Neural cell (in vitro differentiated cells): ENCODE measurements at regions not wholly inside any gene's neighbourhood (a gene's known extent, or its start where the extent isn't known, plus 50 kb on each side); places are given as distances from the start of the nearest gene placed in this dataset.

ENCODE experiments used
- H2AFZ ChIP-seq: fragments of 200-600, 300-800 bp; sonication (generic), shearing (Covaris generic); 2 replicates; pipeline ENCODE4 v1.6.0; 2014; ENCODE audit warnings: low read depth, mild to moderate bottlenecking, antibody characterized with exemption, low read length, moderate library complexity
- H3F3A ChIP-seq: fragments of 200-600 bp; shearing (Covaris generic); 2 replicates; pipeline ENCODE4 v1.6.1; 2016; ENCODE audit warnings: mild to moderate bottlenecking, moderate library complexity, mixed read lengths, antibody characterized with exemption, low read length; ENCODE audit not compliant: insufficient read depth, poor library complexity, severe bottlenecking
- H3K27ac ChIP-seq: fragments of 200-600, 300-800 bp; sonication (generic), shearing (Covaris generic); 2 replicates; pipeline ENCODE4 v1.5.1; 2014; ENCODE audit warnings: mild to moderate bottlenecking, low read length, moderate library complexity
- H3K27me3 ChIP-seq: fragments of 300-800, 200-600 bp; sonication (generic), shearing (Covaris generic); 2 replicates; pipeline ENCODE4 v1.6.0; 2014; ENCODE audit warnings: mild to moderate bottlenecking, low read depth, low read length, moderate library complexity; ENCODE audit not compliant: insufficient read depth
- H3K36me3 ChIP-seq: fragments of 300-800, 200-600 bp; sonication (generic), shearing (Covaris generic); 2 replicates; pipeline ENCODE4 v1.5.1; 2014; ENCODE audit warnings: mild to moderate bottlenecking, antibody characterized with exemption, low read length, moderate library complexity; ENCODE audit not compliant: insufficient read depth
- H3K4me2 ChIP-seq: fragments of 300-800, 200-600 bp; sonication (generic), shearing (Covaris generic); 2 replicates; pipeline ENCODE4 v1.6.0; 2014; ENCODE audit warnings: mild to moderate bottlenecking, low read length
- H3K4me3 ChIP-seq: fragments of 300-800, 200-600 bp; sonication (generic), shearing (Covaris generic); 2 replicates; pipeline ENCODE4 v1.5.1; 2014; ENCODE audit warnings: mild to moderate bottlenecking, low read length, moderate library complexity
- H3K79me2 ChIP-seq: fragments of 200-600 bp; shearing (Covaris generic); replicated peaks from 2 replicates; pipeline ENCODE4 v1.6.0; 2014; ENCODE audit warnings: mild to moderate bottlenecking, low read length, moderate library complexity; ENCODE audit not compliant: insufficient read depth
- H3K9ac ChIP-seq: fragments of 300-800, 200-600 bp; sonication (generic), shearing (Covaris generic); 2 replicates; pipeline ENCODE4 v1.6.1; 2016; ENCODE audit warnings: mild to moderate bottlenecking, low read length, mixed read lengths
- H3K9me2 ChIP-seq: fragments of 200-600 bp; shearing (Covaris generic); 2 replicates; pipeline ENCODE4 v1.6.1; 2016; ENCODE audit warnings: mild to moderate bottlenecking, low read length, mixed read lengths; ENCODE audit not compliant: insufficient read depth
- H3K9me3 ChIP-seq: fragments of 200-600, 300-800 bp; sonication (generic), shearing (Covaris generic); 2 replicates; pipeline ENCODE4 v1.6.1; 2016; ENCODE audit warnings: mild to moderate bottlenecking, mixed run types, low read length, moderate library complexity, mixed read lengths
- H4K20me1 ChIP-seq: fragments of 200-600 bp; shearing (Covaris generic); 2 replicates; pipeline ENCODE4 v1.6.1; 2016; ENCODE audit warnings: mild to moderate bottlenecking, mixed run types; ENCODE audit not compliant: insufficient read depth
- EP300 ChIP-seq: fragments of 450-650 bp; conservative IDR thresholded peaks from 2 replicates; pipeline ENCODE4 v1.6.1; 2014; ENCODE audit warnings: antibody characterized with exemption, mild to moderate bottlenecking, moderate library complexity; ENCODE audit not compliant: poor library complexity, severe bottlenecking
- EZH2 ChIP-seq: fragments of 200-600, 300-800 bp; shearing (Covaris generic), sonication (generic); IDR thresholded peaks from 2 replicates; pipeline ENCODE4 v1.6.1; 2014; ENCODE audit warnings: antibody characterized with exemption, low read length, borderline replicate concordance, mild to moderate bottlenecking; ENCODE audit not compliant: insufficient read depth, poor library complexity, severe bottlenecking
- MXI1 ChIP-seq: fragments of 450-650 bp; conservative IDR thresholded peaks from 2 replicates; pipeline ENCODE4 v1.6.1; 2014; ENCODE audit warnings: antibody characterized with exemption, mild to moderate bottlenecking; ENCODE audit not compliant: poor library complexity, severe bottlenecking
- POLR2AphosphoS5 ChIP-seq: IDR thresholded peaks from 2 replicates; pipeline ENCODE4 v1.6.1; 2012
- RAD21 ChIP-seq: fragments of 450-650 bp; conservative IDR thresholded peaks from 2 replicates; pipeline ENCODE4 v1.6.1; 2014; ENCODE audit warnings: antibody characterized with exemption, mild to moderate bottlenecking, moderate library complexity
- SMC3 ChIP-seq: fragments of 450-650 bp; conservative IDR thresholded peaks from 2 replicates; pipeline ENCODE4 v1.6.1; 2014; ENCODE audit warnings: antibody characterized with exemption, mild to moderate bottlenecking, moderate library complexity; ENCODE audit not compliant: poor library complexity
- TAF1 ChIP-seq: IDR thresholded peaks from 2 replicates; pipeline ENCODE4 v1.6.1; 2012; ENCODE audit warnings: low read depth
- TF ChIP-seq, protein P1 (sequence below): IDR thresholded peaks from 2 replicates; pipeline ENCODE4 v1.6.1; 2012; ENCODE audit warnings: borderline replicate concordance
- TF ChIP-seq, protein P2 (sequence below): fragments of 450-650 bp; IDR thresholded peaks from 2 replicates; pipeline ENCODE4 v1.5.1; 2014; ENCODE audit warnings: antibody characterized with exemption, mild to moderate bottlenecking, moderate library complexity; ENCODE audit not compliant: poor library complexity, severe bottlenecking

DNA sequence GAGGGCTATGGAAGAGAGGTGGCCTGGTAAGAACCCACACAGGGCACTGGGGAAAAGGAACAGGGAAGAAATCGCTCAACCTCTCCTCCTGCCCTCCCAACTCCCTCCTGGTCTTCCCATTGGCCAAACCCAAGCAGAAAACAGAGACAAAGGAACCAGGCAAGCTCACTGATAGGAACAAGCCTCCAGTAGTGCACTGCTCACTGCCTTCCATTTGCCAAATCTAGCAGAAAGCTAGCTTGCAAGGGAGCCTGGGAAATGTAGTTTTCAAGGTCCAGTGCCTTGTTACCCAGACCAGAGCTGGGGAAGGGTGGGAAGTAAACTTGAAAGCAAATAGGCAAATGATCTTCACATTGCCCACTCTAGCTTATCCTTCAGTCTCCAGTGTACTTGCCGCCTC lies 556.1 kb upstream of the AUTS2 start:
- Histone ChIP-seq H3K27me3 (no peaks in the 10 kb centered on the region), H3K4me3 (no peak overlapping the region), H3K9ac (no peak overlapping the region), H3K4me2 (no peak overlapping the region), H3K9me2 (no peaks in the 10 kb centered on the region), H3K9me3 (no peaks in the 10 kb centered on the region), H3K36me3 (no peaks in the 10 kb centered on the region), H3F3A (no peaks in the 10 kb centered on the region), H3K27ac (no peak overlapping the region), H2AFZ (no peak overlapping the region), H3K79me2 (no peaks in the 10 kb centered on the region), H4K20me1 (no peaks in the 10 kb centered on the region)
- TF ChIP-seq EP300 (no peak), EZH2 (no peak), MXI1 (no peak), POLR2AphosphoS5 (no peak), TAF1 (no peak), RAD21 (no peak), SMC3 (no peak)
- TF ChIP-seq, protein P1, sequence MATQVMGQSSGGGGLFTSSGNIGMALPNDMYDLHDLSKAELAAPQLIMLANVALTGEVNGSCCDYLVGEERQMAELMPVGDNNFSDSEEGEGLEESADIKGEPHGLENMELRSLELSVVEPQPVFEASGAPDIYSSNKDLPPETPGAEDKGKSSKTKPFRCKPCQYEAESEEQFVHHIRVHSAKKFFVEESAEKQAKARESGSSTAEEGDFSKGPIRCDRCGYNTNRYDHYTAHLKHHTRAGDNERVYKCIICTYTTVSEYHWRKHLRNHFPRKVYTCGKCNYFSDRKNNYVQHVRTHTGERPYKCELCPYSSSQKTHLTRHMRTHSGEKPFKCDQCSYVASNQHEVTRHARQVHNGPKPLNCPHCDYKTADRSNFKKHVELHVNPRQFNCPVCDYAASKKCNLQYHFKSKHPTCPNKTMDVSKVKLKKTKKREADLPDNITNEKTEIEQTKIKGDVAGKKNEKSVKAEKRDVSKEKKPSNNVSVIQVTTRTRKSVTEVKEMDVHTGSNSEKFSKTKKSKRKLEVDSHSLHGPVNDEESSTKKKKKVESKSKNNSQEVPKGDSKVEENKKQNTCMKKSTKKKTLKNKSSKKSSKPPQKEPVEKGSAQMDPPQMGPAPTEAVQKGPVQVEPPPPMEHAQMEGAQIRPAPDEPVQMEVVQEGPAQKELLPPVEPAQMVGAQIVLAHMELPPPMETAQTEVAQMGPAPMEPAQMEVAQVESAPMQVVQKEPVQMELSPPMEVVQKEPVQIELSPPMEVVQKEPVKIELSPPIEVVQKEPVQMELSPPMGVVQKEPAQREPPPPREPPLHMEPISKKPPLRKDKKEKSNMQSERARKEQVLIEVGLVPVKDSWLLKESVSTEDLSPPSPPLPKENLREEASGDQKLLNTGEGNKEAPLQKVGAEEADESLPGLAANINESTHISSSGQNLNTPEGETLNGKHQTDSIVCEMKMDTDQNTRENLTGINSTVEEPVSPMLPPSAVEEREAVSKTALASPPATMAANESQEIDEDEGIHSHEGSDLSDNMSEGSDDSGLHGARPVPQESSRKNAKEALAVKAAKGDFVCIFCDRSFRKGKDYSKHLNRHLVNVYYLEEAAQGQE, result no peak
- TF ChIP-seq, protein P2, sequence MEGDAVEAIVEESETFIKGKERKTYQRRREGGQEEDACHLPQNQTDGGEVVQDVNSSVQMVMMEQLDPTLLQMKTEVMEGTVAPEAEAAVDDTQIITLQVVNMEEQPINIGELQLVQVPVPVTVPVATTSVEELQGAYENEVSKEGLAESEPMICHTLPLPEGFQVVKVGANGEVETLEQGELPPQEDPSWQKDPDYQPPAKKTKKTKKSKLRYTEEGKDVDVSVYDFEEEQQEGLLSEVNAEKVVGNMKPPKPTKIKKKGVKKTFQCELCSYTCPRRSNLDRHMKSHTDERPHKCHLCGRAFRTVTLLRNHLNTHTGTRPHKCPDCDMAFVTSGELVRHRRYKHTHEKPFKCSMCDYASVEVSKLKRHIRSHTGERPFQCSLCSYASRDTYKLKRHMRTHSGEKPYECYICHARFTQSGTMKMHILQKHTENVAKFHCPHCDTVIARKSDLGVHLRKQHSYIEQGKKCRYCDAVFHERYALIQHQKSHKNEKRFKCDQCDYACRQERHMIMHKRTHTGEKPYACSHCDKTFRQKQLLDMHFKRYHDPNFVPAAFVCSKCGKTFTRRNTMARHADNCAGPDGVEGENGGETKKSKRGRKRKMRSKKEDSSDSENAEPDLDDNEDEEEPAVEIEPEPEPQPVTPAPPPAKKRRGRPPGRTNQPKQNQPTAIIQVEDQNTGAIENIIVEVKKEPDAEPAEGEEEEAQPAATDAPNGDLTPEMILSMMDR, result no peak

DNA sequence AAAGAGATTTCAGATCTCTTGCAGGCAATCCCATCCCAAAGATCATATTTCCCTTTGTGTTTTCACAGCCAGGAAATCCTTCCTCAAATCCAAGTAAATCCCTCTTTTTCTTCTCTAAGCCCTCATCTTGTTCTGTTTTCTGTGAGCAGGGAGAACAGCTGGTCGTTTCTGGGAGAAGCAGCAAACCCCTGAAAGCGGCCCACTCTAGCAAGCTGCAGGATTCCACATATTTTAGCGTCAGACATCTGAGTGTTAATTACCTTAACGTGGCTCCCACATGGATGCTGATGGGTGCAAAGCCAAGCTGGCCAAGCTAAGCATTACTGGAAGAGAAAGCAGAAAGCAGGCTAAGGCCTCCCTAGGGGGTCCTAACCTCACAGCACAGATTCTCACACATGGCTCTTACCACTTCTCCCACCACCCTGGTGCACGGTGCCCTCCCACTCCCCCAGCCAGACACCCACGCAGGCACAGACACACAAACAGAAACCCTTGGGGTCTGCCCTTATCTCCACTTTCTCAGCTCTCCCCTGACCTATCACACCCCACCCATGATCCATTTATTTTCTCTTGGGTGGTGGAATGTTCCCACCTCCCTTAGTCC lies 551.0 kb upstream of the AUTS2 start:
- no peaks in the 10 kb centered on the region for H3K36me3 ChIP-seq
- TF ChIP-seq EZH2 (no peak), SMC3 (no peak), RAD21 (no peak), POLR2AphosphoS5 (no peak), TAF1 (no peak), EP300 (no peak), MXI1 (no peak)
- TF ChIP-seq, protein P2, result no peak
- TF ChIP-seq, protein P1, result no peak
- no peak overlapping the region for H3K27ac ChIP-seq
- H3K9me2 ChIP-seq, result no peaks in the 10 kb centered on the region
- H3K4me3 ChIP-seq, result no peak overlapping the region
- H2AFZ ChIP-seq, result no peak overlapping the region
- H4K20me1 ChIP-seq, result no peaks in the 10 kb centered on the region
- H3K4me2 ChIP-seq, result no peak overlapping the region
- no peaks in the 10 kb centered on the region for H3K79me2 ChIP-seq
- no peak overlapping the region for H3K9ac ChIP-seq
- no peaks in the 10 kb centered on the region for H3K27me3 ChIP-seq
- H3K9me3 ChIP-seq, result no peaks in the 10 kb centered on the region
- H3F3A ChIP-seq, result no peaks in the 10 kb centered on the region
